GM23338 (cell line): ENCODE measurements at regions not wholly inside any gene's neighbourhood (a gene's known extent, or its start where the extent isn't known, plus 50 kb on each side); places are given as distances from the start of the nearest gene placed in this dataset.

Source experiments
- ATAC-seq: fragments of 200-7000 bp; cut with Tn5 transposase; 3 replicates; pipeline ENCODE4 v1.9.1; 2020
- DNase-seq: peaks from one replicate; pipeline ENCODE4 v3.0.0-alpha.2; 2015; ENCODE audit warnings: low spot score
- H2AFZ ChIP-seq: fragments of 200-600 bp; sonication (generic); 2 replicates; pipeline ENCODE4 v1.8.0; 2016; ENCODE audit warnings: antibody characterized with exemption, mild to moderate bottlenecking, moderate library complexity
- H3F3A ChIP-seq: fragments of 200-600 bp; sonication (generic); replicated peaks from 2 replicates; pipeline ENCODE4 v1.8.0; 2017; ENCODE audit warnings: antibody characterized with exemption, mixed run types, low read depth
- H3K27ac ChIP-seq: fragments of 200-600 bp; sonication (generic); 2 replicates; pipeline ENCODE4 v1.6.1; 2016; ENCODE audit warnings: low read depth
- H3K27me3 ChIP-seq: fragments of 200-600 bp; sonication (generic); 2 replicates; pipeline ENCODE4 v1.8.0; 2016; ENCODE audit warnings: mild to moderate bottlenecking, mixed run types, moderate library complexity; ENCODE audit not compliant: insufficient read depth
- H3K36me3 ChIP-seq: fragments of 200-600 bp; sonication (generic); 2 replicates; pipeline ENCODE4 v1.8.0; 2016; ENCODE audit warnings: mild to moderate bottlenecking; ENCODE audit not compliant: insufficient read depth
- H3K4me1 ChIP-seq: fragments of 200-600 bp; sonication (generic); 2 replicates; pipeline ENCODE4 v1.8.0; 2016; ENCODE audit warnings: mild to moderate bottlenecking, moderate library complexity; ENCODE audit not compliant: insufficient read depth
- H3K4me2 ChIP-seq: fragments of 200-600 bp; sonication (generic); 2 replicates; pipeline ENCODE4 v1.7.1; 2017; ENCODE audit warnings: mixed run types
- H3K4me3 ChIP-seq: fragments of 200-600 bp; sonication (generic); 2 replicates; pipeline ENCODE4 v1.6.1; 2016; ENCODE audit warnings: mixed run types
- H3K79me2 ChIP-seq: fragments of 200-600 bp; sonication (generic); replicated peaks from 2 replicates; pipeline ENCODE4 v1.8.0; 2017; ENCODE audit warnings: mild to moderate bottlenecking; ENCODE audit not compliant: insufficient read depth
- H3K9me2 ChIP-seq: fragments of 200-600 bp; sonication (generic); 2 replicates; pipeline ENCODE4 v1.8.0; 2017; ENCODE audit not compliant: insufficient read depth
- H4K20me1 ChIP-seq: fragments of 200-600 bp; sonication (generic); replicated peaks from 2 replicates; pipeline ENCODE4 v1.8.0; 2017; ENCODE audit warnings: mild to moderate bottlenecking; ENCODE audit not compliant: insufficient read depth
- H3K27ac Mint-ChIP-seq: 2 replicates; pipeline ENCODE4 v1.8.0; 2020; ENCODE audit warnings: inconsistent platforms, mild to moderate bottlenecking, moderate library complexity, mixed read lengths
- H3K27me3 Mint-ChIP-seq: 3 replicates; pipeline ENCODE4 v1.8.0; 2022; ENCODE audit warnings: low read depth, mild to moderate bottlenecking, moderate library complexity, mixed read lengths, inconsistent platforms; ENCODE audit not compliant: insufficient read depth, poor library complexity
- H3K36me3 Mint-ChIP-seq: 3 replicates; pipeline ENCODE4 v1.8.0; 2021; ENCODE audit warnings: low read depth, mild to moderate bottlenecking, inconsistent platforms, moderate library complexity, mixed read lengths
- H3K4me1 Mint-ChIP-seq: 3 replicates; pipeline ENCODE4 v1.8.0; 2020; ENCODE audit warnings: mild to moderate bottlenecking, inconsistent platforms, mixed read lengths
- H3K4me3 Mint-ChIP-seq: 3 replicates; pipeline ENCODE4 v1.8.0; 2021; ENCODE audit warnings: moderate library complexity, mild to moderate bottlenecking, inconsistent platforms, mixed read lengths
- H3K9me3 Mint-ChIP-seq: 3 replicates; pipeline ENCODE4 v1.8.0; 2020; ENCODE audit warnings: moderate library complexity, mild to moderate bottlenecking, inconsistent platforms, mixed read lengths
- CREB1 ChIP-seq: fragments of 250-450 bp; sonication (Bioruptor Pico); IDR thresholded peaks from 2 replicates; pipeline ENCODE4 v1.5.0; 2020; ENCODE audit warnings: low read depth, mild to moderate bottlenecking, moderate library complexity
- CTCF ChIP-seq, 2 experiments: fragments of 200-600 bp in 1 of 2; sonication (generic) in 1 of 2; conservative IDR thresholded peaks; 2 replicates each; pipeline versions ENCODE4 v1.5.1 to v1.6.1; 2016 to 2017; ENCODE audit warnings: antibody characterized with exemption in 2 of 2, low read depth in 2 of 2, mild to moderate bottlenecking in 2 of 2, moderate library complexity in 1 of 2
- ETS1 ChIP-seq: IDR thresholded peaks from 2 replicates; pipeline ENCODE4 v1.6.1; 2016; ENCODE audit warnings: antibody characterized with exemption
- EZH2 ChIP-seq: fragments of 200-600 bp; sonication (generic); IDR thresholded peaks from one replicate; pipeline ENCODE4 v1.8.0; 2017; ENCODE audit warnings: antibody characterized with exemption, mild to moderate bottlenecking, low read depth; ENCODE audit not compliant: unreplicated experiment
- JUNB ChIP-seq: IDR thresholded peaks from one replicate; pipeline ENCODE4 v1.6.1; 2016; ENCODE audit warnings: antibody characterized with exemption; ENCODE audit not compliant: unreplicated experiment
- NANOG ChIP-seq: IDR thresholded peaks from 2 replicates; pipeline ENCODE4 v1.6.1; 2016; ENCODE audit warnings: antibody characterized with exemption, borderline replicate concordance
- POLR2AphosphoS5 ChIP-seq: IDR thresholded peaks from 2 replicates; pipeline ENCODE4 v1.6.1; 2016; ENCODE audit warnings: antibody characterized with exemption, low read depth
- REST ChIP-seq: IDR thresholded peaks from one replicate; pipeline ENCODE4 v1.6.1; 2018; ENCODE audit warnings: antibody characterized with exemption; ENCODE audit not compliant: unreplicated experiment
- STAT1 ChIP-seq: IDR thresholded peaks from one replicate; pipeline ENCODE4 v1.6.1; 2016; ENCODE audit warnings: antibody characterized with exemption; ENCODE audit not compliant: unreplicated experiment
- ZNF331 ChIP-seq: fragments of 250-450 bp; sonication (Bioruptor Pico); IDR thresholded peaks from 2 replicates; pipeline ENCODE4 v1.5.0; 2020; ENCODE audit warnings: low read depth, mild to moderate bottlenecking, moderate library complexity
- ZNF462 ChIP-seq: fragments of 250-450 bp; sonication (Bioruptor Pico); IDR thresholded peaks from 2 replicates; pipeline ENCODE4 v1.5.0; 2020; ENCODE audit warnings: mild to moderate bottlenecking, moderate library complexity

GRCh38 chr17:83013779-83014117, 65.7 kb upstream of the METRNL start (continued):
- no peak for TF ChIP-seq ZNF462 (CRISPR knock-in tag)
- TF ChIP-seq ZNF331 (CRISPR knock-in tag), result no peak
- no peak for TF ChIP-seq CREB1 (CRISPR knock-in tag)

- Histone ChIP-seq H3K27me3 (no peaks in the 10 kb centered on the region), H3K4me3 (no peak overlapping the region), H2AFZ (no peak overlapping the region), H3K27ac (no peak overlapping the region), H3K79me2 (no peaks in the 10 kb centered on the region), H3K4me2 (no peak overlapping the region), H3K9me2 (no peaks in the 10 kb centered on the region), H3F3A (no peaks in the 10 kb centered on the region), H4K20me1 (no peaks in the 10 kb centered on the region), H3K4me1 (no peaks in the 10 kb centered on the region), H3K36me3 (no peaks in the 10 kb centered on the region)
- Mint-ChIP-seq H3K27me3 (peaks cover 12% of the 10 kb centered on the region), H3K4me3 (no peak overlapping the region), H3K4me1 (peaks cover 9% of the 10 kb centered on the region; the same call in 2 of the 3 replicates), H3K9me3 (peaks cover 3% of the 10 kb centered on the region; the same call in 1 of the 3 replicates), H3K27ac (no peak overlapping the region), H3K36me3 (peaks cover 7% of the 10 kb centered on the region; the same call in 2 of the 3 replicates)
- no peak for DNase-seq
- no peak for ATAC-seq
- TF ChIP-seq NANOG, result no peak
- TF ChIP-seq JUNB, result no peak
- no peak for TF ChIP-seq REST
- no peak for TF ChIP-seq CTCF (conservative IDR thresholded peaks at IDR 0.05; ENCODE audit: low read depth in 2 of 2)
- TF ChIP-seq POLR2AphosphoS5, result no peak
- no peak for TF ChIP-seq EZH2
- no peak for TF ChIP-seq ETS1
- no peak for TF ChIP-seq ZNF331 (CRISPR knock-in tag)
- no peak for TF ChIP-seq STAT1
Observed at GRCh38 chr17:83014297-83014696, 65.1 kb upstream of the METRNL start.
